GM23248 (cell line): ENCODE measurements at regions not wholly inside any gene's neighbourhood (a gene's known extent, or its start where the extent isn't known, plus 50 kb on each side); places are given as distances from the start of the nearest gene placed in this dataset.

Experiments
- EZH2 ChIP-seq: fragments of 200-600 bp; sonication (generic); IDR thresholded peaks from 2 replicates; pipeline ENCODE4 v1.6.1; 2018; ENCODE audit warnings: antibody characterized with exemption, mild to moderate bottlenecking; ENCODE audit not compliant: insufficient read depth, poor library complexity, severe bottlenecking
- EZH2phosphoT487 ChIP-seq: fragments of 200-600 bp; sonication (generic); IDR thresholded peaks from 2 replicates; pipeline ENCODE4 v1.6.1; 2018; ENCODE audit warnings: antibody characterized with exemption, moderate library complexity, mild to moderate bottlenecking, low read depth; ENCODE audit not compliant: insufficient read depth

GRCh38 chr6:109222848-109223247 lies 127.5 kb downstream of the CEP57L1 start:
- TF ChIP-seq EZH2 = no peak
- TF ChIP-seq EZH2phosphoT487 = no peak
